B cell (primary cell): ENCODE measurements at regions not wholly inside any gene's neighbourhood (a gene's known extent, or its start where the extent isn't known, plus 50 kb on each side); places are given as distances from the start of the nearest gene placed in this dataset.

Experiments
- ATAC-seq: fragments of 200-7000 bp; cut with Tn5 transposase; one replicate; pipeline ENCODE4 v1.10.0; 2021; ENCODE audit warnings: low read depth, mild to moderate bottlenecking, moderate number of reproducible peaks, moderate library complexity
- CTCF ChIA-PET: fragments of 350-600 bp; sonication (Branson Sonifier 250); formaldehyde crosslinking; loops from one replicate; lab custom pipeline; 2021; ENCODE audit warnings: antibody characterized with exemption, inconsistent platforms; lab: Charles Lee
- POLR2A ChIA-PET: fragments of 350-600 bp; sonication (Branson Sonifier 250); formaldehyde crosslinking; loops from one replicate; lab custom pipeline; 2021; ENCODE audit warnings: antibody characterized with exemption; lab: Charles Lee
- DNase-seq: peaks from one replicate; pipeline ENCODE4 v3.0.0; 2013
- H2AFZ ChIP-seq: 2 replicates; pipeline ENCODE4 v1.6.1; 2012; ENCODE audit warnings: mild to moderate bottlenecking, low read depth, low read length; ENCODE audit not compliant: insufficient read depth, poor library complexity, severe bottlenecking
- H3K27ac ChIP-seq, 2 donors: 1 replicate in 1 of 2; 2 replicates in 1 of 2; pipeline ENCODE4 v1.5.1; 2012 to 2013; ENCODE audit warnings: low read length in 2 of 2, mild to moderate bottlenecking in 2 of 2, moderate library complexity in 1 of 2
- H3K27me3 ChIP-seq, 4 experiments: fragments of 200-600 bp in 1 of 4; sonication (generic) in 1 of 4; replicated peaks in 1 of 4; 1 replicate in 2 of 4; 2 replicates in 2 of 4; pipeline versions ENCODE4 v1.6.1 to v1.7.0; 2013 to 2016; ENCODE audit warnings: low read length in 3 of 4, mild to moderate bottlenecking in 2 of 4, mixed read lengths in 1 of 4, moderate library complexity in 1 of 4; ENCODE audit not compliant: insufficient read depth in 4 of 4, control insufficient read depth in 3 of 4; ENCODE audit errors: control extremely low read depth in 1 of 4
- H3K36me3 ChIP-seq, 2 experiments: replicated peaks in 1 of 2; 1 replicate in 1 of 2; 2 replicates in 1 of 2; pipeline versions ENCODE4 v1.6.1 to v1.7.1; 2013; ENCODE audit warnings: low read length in 1 of 2; ENCODE audit not compliant: insufficient read depth in 2 of 2, control insufficient read depth in 1 of 2; ENCODE audit errors: control extremely low read depth in 1 of 2, extremely low read depth in 1 of 2
- H3K4me1 ChIP-seq, 2 donors: fragments of 200-600 bp in 1 of 2; sonication (generic) in 1 of 2; 1 replicate in 1 of 2; 2 replicates in 1 of 2; pipeline versions ENCODE4 v1.5.1 to v1.6.1; 2013 to 2017; ENCODE audit warnings: low read length in 2 of 2; ENCODE audit not compliant: control insufficient read depth in 2 of 2, insufficient read depth in 2 of 2
- H3K4me2 ChIP-seq: replicated peaks from 2 replicates; pipeline ENCODE3; 2012; ENCODE audit warnings: mild to moderate bottlenecking, low read depth, low read length; ENCODE audit not compliant: poor library complexity, severe bottlenecking
- H3K4me3 ChIP-seq, 5 experiments: fragments of 200-600 bp in 1 of 5; sonication (generic) in 1 of 5; 1 replicate in 3 of 5; 2 replicates in 2 of 5; pipeline versions ENCODE4 v1.5.1 to v1.7.0; 2011 to 2016; ENCODE audit warnings: low read length in 4 of 5, mild to moderate bottlenecking in 4 of 5, low read depth in 2 of 5, control low read depth in 1 of 5, moderate library complexity in 1 of 5; ENCODE audit not compliant: insufficient read depth in 1 of 5; ENCODE audit errors: control extremely low read depth in 1 of 5, extremely low read depth in 1 of 5
- H3K79me2 ChIP-seq: fragments of 200-600 bp; sonication (generic); one replicate; pipeline ENCODE4 v1.6.0; 2016; ENCODE audit warnings: low read length; ENCODE audit not compliant: control insufficient read depth, insufficient read depth
- H3K9ac ChIP-seq: fragments of 200-600 bp; sonication (generic); 2 replicates; pipeline ENCODE4 v1.6.1; 2017; ENCODE audit warnings: mild to moderate bottlenecking, low read length, moderate library complexity
- H3K9me3 ChIP-seq, 3 donors: one replicate each; pipeline versions ENCODE4 v1.6.1 to v1.7.1; 2013; ENCODE audit warnings: low read length in 2 of 3; ENCODE audit not compliant: control insufficient read depth in 2 of 3, insufficient read depth in 1 of 3; ENCODE audit errors: control extremely low read depth in 1 of 3
- H4K20me1 ChIP-seq: 2 replicates; pipeline ENCODE4 v1.6.0; 2012; ENCODE audit warnings: mild to moderate bottlenecking, low read length; ENCODE audit not compliant: insufficient read depth, control insufficient read depth, poor library complexity, severe bottlenecking
- H3K27ac Mint-ChIP-seq: one replicate; pipeline ENCODE4 v1.8.0; 2021; ENCODE audit warnings: mixed read lengths
- H3K27me3 Mint-ChIP-seq: one replicate; pipeline ENCODE4 v1.8.0; 2021; ENCODE audit warnings: mixed read lengths
- H3K4me1 Mint-ChIP-seq: one replicate; pipeline ENCODE4 v1.8.0; 2021; ENCODE audit warnings: mixed read lengths
- H3K4me3 Mint-ChIP-seq: one replicate; pipeline ENCODE4 v1.8.0; 2021; ENCODE audit warnings: mixed read lengths
- H3K9me3 Mint-ChIP-seq: one replicate; pipeline ENCODE4 v1.8.0; 2022; ENCODE audit warnings: mixed read lengths; ENCODE audit not compliant: insufficient read depth
- EZH2 ChIP-seq: IDR thresholded peaks from 2 replicates; pipeline ENCODE4 v1.6.1; 2012; ENCODE audit warnings: borderline replicate concordance, low read depth, mild to moderate bottlenecking, moderate library complexity, low read length; ENCODE audit not compliant: insufficient read depth, poor library complexity, severe bottlenecking
- WGBS: methylation state at CpG from one replicate; pipeline ENCODE4 v1.1.5; 2013; ENCODE audit warnings: missing lambda C conversion rate; ENCODE audit not compliant: insufficient coverage; 5-methylcytosine and 5-hydroxymethylcytosine counted together
- intact Hi-C: fragments of 100-400 bp; cut with micrococcal nuclease; formaldehyde crosslinking; loops from one replicate; pipeline ENCODE4 v1.10.0; 2022
- TF ChIP-seq, protein P1 (sequence below): fragments of 200-600 bp; IDR thresholded peaks from one replicate; pipeline ENCODE4 v1.8.0; 2022; ENCODE audit warnings: antibody characterized with exemption, mild to moderate bottlenecking

DNA sequence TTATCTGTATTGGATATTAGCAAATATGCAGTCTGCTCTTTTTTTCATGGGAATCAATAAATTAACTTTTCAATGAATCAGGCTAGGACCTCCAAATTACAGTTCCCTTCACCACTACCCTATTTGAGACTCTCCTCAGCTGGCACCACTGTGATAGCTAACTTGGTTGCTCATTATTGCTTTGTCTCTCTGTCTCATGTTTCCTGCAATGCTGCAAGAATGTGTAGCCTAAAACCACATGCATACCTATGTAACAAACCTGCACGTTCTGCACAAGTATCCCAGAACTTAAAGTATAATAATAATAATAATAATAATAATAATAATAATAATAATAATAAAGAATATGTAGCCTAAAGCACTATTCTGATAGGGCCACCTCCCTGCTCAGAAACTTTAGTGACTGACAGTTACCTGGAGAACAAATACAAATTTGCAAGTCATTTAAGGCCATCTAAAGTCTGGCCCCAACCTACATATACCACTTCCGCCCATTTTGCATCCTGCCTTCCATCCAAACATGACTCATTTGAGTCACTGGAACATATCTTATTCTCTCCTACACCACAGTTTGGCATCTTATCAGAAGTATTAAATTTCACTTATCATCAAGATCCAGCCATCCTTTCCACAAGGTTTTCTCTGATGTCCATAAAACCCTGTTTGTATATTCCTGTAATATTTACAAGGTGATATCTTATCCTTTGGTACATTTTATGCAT is 215.1 kb downstream of the LRRK2 start:
- TF ChIP-seq, protein P1, sequence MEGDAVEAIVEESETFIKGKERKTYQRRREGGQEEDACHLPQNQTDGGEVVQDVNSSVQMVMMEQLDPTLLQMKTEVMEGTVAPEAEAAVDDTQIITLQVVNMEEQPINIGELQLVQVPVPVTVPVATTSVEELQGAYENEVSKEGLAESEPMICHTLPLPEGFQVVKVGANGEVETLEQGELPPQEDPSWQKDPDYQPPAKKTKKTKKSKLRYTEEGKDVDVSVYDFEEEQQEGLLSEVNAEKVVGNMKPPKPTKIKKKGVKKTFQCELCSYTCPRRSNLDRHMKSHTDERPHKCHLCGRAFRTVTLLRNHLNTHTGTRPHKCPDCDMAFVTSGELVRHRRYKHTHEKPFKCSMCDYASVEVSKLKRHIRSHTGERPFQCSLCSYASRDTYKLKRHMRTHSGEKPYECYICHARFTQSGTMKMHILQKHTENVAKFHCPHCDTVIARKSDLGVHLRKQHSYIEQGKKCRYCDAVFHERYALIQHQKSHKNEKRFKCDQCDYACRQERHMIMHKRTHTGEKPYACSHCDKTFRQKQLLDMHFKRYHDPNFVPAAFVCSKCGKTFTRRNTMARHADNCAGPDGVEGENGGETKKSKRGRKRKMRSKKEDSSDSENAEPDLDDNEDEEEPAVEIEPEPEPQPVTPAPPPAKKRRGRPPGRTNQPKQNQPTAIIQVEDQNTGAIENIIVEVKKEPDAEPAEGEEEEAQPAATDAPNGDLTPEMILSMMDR: no peak
- no peak for TF ChIP-seq EZH2
- no peak for ATAC-seq
- Histone ChIP-seq H4K20me1 (no peaks in the 10 kb centered on the region), H3K36me3 (no peaks in the 10 kb centered on the region), H3K79me2 (no peaks in the 10 kb centered on the region), H3K9me3 (no peaks in the 10 kb centered on the region), H3K27me3 (no peaks in the 10 kb centered on the region), H3K4me3 (no peak overlapping the region), H3K27ac (no peak overlapping the region), H3K9ac (no peak overlapping the region), H3K4me2 (no peak overlapping the region), H2AFZ (no peak overlapping the region), H3K4me1 (no peaks in the 10 kb centered on the region)
- Mint-ChIP-seq H3K27ac (no peak overlapping the region), H3K4me1 (no peaks in the 10 kb centered on the region), H3K27me3 (peaks cover 4% of the 10 kb centered on the region), H3K9me3 (no peaks in the 10 kb centered on the region), H3K4me3 (no peak overlapping the region)
- no CpG with 5 or more reads among the region's 2 CpGs for WGBS
- ChIA-PET POLR2A (no interaction called here), CTCF (no interaction called here)
- intact Hi-C loops: no loop called here
- DNase-seq: no peak

DNA sequence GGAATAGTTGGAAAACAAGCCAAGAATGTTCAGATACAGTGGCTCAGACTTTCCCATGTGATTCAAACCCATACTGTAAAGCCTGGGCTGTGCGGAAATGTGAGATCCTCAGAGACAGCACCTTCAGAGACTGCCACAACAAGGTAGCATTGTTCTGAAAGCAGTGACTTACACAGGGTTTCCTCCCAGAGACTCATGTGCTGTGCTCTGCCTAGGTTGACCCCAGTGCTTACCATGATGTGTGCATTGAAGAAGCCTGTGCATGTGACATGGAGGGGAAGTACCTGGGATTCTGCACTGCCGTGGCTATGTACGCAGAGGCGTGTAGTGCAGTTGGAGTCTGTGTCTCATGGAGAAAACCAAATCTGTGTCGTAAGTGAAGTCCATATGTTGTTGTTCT is 219.4 kb downstream of the LRRK2 start:
- POLR2A ChIA-PET: no interaction called here
- no peaks in the 10 kb centered on the region for H3K4me1 ChIP-seq
- no peak overlapping the region for H3K4me3 ChIP-seq
- Mint-ChIP-seq H3K27me3 (peaks cover 4% of the 10 kb centered on the region), H3K27ac (no peak overlapping the region), H3K9me3 (peaks cover 3% of the 10 kb centered on the region), H3K4me1 (no peaks in the 10 kb centered on the region), H3K4me3 (no peak overlapping the region)
- ATAC-seq: no peak
- no peaks in the 10 kb centered on the region for H3K27me3 ChIP-seq
- H3K9ac ChIP-seq: no peak overlapping the region
- H4K20me1 ChIP-seq: no peaks in the 10 kb centered on the region
- CTCF ChIA-PET: no interaction called here
- no peak overlapping the region for H3K27ac ChIP-seq
- peaks cover 0 to 5% (median 0%) of the 10 kb centered on the region in 3 donors for H3K9me3 ChIP-seq
- no peaks in the 10 kb centered on the region for H3K36me3 ChIP-seq
- H3K79me2 ChIP-seq: no peaks in the 10 kb centered on the region
- intact Hi-C loops: no loop called here
- no peak for TF ChIP-seq EZH2
- TF ChIP-seq, protein P1: no peak
- WGBS: 87% methylated on average over 4 of the region's 5 CpGs
- DNase-seq: no peak
- no peak overlapping the region for H2AFZ ChIP-seq
- no peak overlapping the region for H3K4me2 ChIP-seq
